ENCODE measurements at regions not wholly inside any gene's neighbourhood (a gene's known extent, or its start where the extent isn't known, plus 50 kb on each side); places are given as distances from the start of the nearest gene placed in this dataset.

DNA sequence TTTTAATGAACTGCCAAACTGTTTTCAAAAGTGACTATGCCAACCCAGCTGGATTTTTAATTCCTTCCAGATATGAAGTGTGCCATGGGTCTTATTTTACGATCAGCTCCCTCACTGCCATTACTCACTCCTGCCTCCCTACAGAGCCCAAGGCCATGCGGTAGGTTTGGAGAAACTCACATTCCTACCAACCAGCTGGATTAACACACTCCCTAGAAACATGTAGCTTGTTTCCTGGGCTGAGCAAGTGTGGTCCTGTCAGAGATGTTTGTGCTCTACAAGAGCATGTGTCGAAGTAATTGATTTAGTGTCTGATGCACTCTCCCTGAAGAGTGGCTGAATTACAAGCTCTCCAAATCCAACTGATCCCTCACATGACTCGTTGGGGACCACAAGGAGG is 82.5 kb downstream of the SPP2 start:
- no CpG with 5 or more reads among the region's 4 CpGs for WGBS (ENCODE audit: insufficient coverage)
- Histone ChIP-seq H3K36me3 (ENCODE audit: control insufficient read depth in 2 of 2, extremely low read depth in 1 of 2, insufficient read depth in 1 of 2, low read length in 1 of 2) (no peaks in the 10 kb centered on the region), H3K27ac (ENCODE audit: low read length) (no peak overlapping the region), H3K4me1 (ENCODE audit: control insufficient read depth in 1 of 2, extremely low read depth in 1 of 2, insufficient read depth in 2 of 2, low read length in 2 of 2) (peaks cover 7 to 34% of the 10 kb centered on the region in 2 experiments), H3K9me3 (no peaks in the 10 kb centered on the region), H3K4me3 (ENCODE audit: control insufficient read depth in 1 of 2, extremely low read depth in 1 of 2, low read length in 1 of 2) (no peak overlapping the region), H3K27me3 (replicated peaks in 1 of 2; ENCODE audit: control insufficient read depth in 2 of 2, extremely low read depth in 1 of 2, insufficient read depth in 2 of 2, low read length in 1 of 2) (no peaks in the 10 kb centered on the region)
- H3K27me3 Mint-ChIP-seq, result no peaks in the 10 kb centered on the region
- no peaks in the 10 kb centered on the region for H3K9me3 Mint-ChIP-seq
- ChIA-PET POLR2A (no interaction called here), CTCF (interaction anchor here (0.6 to 1.7 kb wide), 2 partner anchors 108 to 369 kb away, joined by 5 read pairs; no protein-coding TSS in a partner anchor)
- DNase-seq (no peak), ATAC-seq (replicated peaks in 1 of 4) (no peak)
- H3K27ac Mint-ChIP-seq, result no peak overlapping the region
- H3K36me3 Mint-ChIP-seq, result no peaks in the 10 kb centered on the region
- H3K4me1 Mint-ChIP-seq, result peaks cover 31 to 48% (median 35%) of the 10 kb centered on the region in 3 donors
- no peak overlapping the region for H3K4me3 Mint-ChIP-seq

DNA sequence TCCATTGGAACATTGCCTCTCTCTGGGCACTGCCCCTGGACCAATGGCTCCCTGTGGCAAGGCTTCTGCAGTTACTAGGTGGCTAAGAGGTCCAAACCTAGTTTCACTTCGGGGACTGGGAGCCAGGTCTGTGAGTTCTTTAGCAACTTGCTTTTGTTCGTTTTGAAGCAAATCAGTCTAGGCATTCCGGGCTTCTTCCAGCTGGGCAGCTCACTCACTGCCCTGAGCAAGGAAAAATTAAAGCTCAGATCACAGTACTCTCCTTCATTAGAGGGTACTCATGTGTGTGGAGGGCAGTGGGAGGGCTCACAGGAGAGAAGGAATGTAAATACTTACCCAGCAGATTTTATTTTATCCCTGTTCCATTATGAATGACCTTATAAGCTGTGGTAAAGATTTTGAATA is 80.3 kb downstream of the SPP2 start:
- Histone ChIP-seq H3K9me3 (no peaks in the 10 kb centered on the region), H3K4me3 (ENCODE audit: control insufficient read depth in 1 of 2, extremely low read depth in 1 of 2, low read length in 1 of 2) (no peak overlapping the region), H3K4me1 (ENCODE audit: control insufficient read depth in 1 of 2, extremely low read depth in 1 of 2, insufficient read depth in 2 of 2, low read length in 2 of 2) (peaks cover 0 to 12% of the 10 kb centered on the region in 2 experiments), H3K27me3 (replicated peaks in 1 of 2; ENCODE audit: control insufficient read depth in 2 of 2, extremely low read depth in 1 of 2, insufficient read depth in 2 of 2, low read length in 1 of 2) (no peaks in the 10 kb centered on the region), H3K27ac (ENCODE audit: low read length) (no peak overlapping the region), H3K36me3 (ENCODE audit: control insufficient read depth in 2 of 2, extremely low read depth in 1 of 2, insufficient read depth in 1 of 2, low read length in 1 of 2) (no peaks in the 10 kb centered on the region)
- no CpG with 5 or more reads among the region's 3 CpGs for WGBS (ENCODE audit: insufficient coverage)
- no peak for ATAC-seq (replicated peaks in 1 of 4)
- Mint-ChIP-seq H3K27me3 (no peaks in the 10 kb centered on the region), H3K9me3 (no peaks in the 10 kb centered on the region), H3K4me3 (no peak overlapping the region), H3K36me3 (no peaks in the 10 kb centered on the region), H3K4me1 (peaks cover 8 to 26% (median 13%) of the 10 kb centered on the region in 3 donors), H3K27ac (no peak overlapping the region)
- CTCF ChIA-PET, result interaction anchor here in 1 of 2 donors (0.7 to 0.9 kb wide), 2 partner anchors 12 to 370 kb away, joined by 3 to 4 read pairs; no protein-coding TSS in a partner anchor
- POLR2A ChIA-PET, result no interaction called here
- DNase-seq, result no peak

DNA sequence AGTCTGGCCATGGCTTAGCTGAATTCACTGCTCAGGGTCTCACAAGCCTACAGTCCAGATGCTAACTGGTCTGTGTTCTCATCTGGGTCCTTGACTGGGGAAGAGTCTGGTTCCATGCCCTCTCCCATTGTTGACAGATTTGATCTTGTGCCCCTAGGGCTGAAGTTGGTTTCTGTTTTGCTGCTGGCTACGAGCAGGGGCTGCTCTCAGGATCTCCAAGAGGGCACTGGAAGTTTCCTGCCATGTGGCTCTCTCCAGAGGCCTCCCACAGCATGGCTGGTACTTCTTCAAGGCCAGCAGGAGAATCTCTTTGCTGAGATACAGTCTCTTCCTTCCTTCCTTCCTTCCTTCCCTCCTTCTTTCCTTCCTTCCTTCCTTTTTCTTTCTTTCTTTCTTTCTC is 78.1 kb downstream of the SPP2 start:
- no peak for ATAC-seq (replicated peaks in 1 of 4)
- no peak overlapping the region for H3K4me3 Mint-ChIP-seq

More for the DNA sequence above, 78.1 kb downstream of the SPP2 start:
- H3K27ac ChIP-seq (ENCODE audit: low read length), result no peak overlapping the region
- 75% methylated on average over 1 of the region's 1 CpG for whole genome bisulfite sequencing (ENCODE audit: insufficient coverage)
- H3K36me3 ChIP-seq (ENCODE audit: control insufficient read depth in 2 of 2, extremely low read depth in 1 of 2, insufficient read depth in 1 of 2, low read length in 1 of 2), result no peaks in the 10 kb centered on the region
- DNase-seq, result no peak
- ChIA-PET POLR2A (no interaction called here), CTCF (no interaction called here)
- Mint-ChIP-seq H3K27ac (no peak overlapping the region), H3K27me3 (no peaks in the 10 kb centered on the region), H3K9me3 (no peaks in the 10 kb centered on the region), H3K4me1 (peaks cover 4 to 20% (median 6%) of the 10 kb centered on the region in 3 donors), H3K36me3 (no peaks in the 10 kb centered on the region)
- no peaks in the 10 kb centered on the region for H3K27me3 ChIP-seq (replicated peaks in 1 of 2; ENCODE audit: control insufficient read depth in 2 of 2, extremely low read depth in 1 of 2, insufficient read depth in 2 of 2, low read length in 1 of 2)
- peaks cover 0 to 4% of the 10 kb centered on the region in 2 experiments for H3K4me1 ChIP-seq (ENCODE audit: control insufficient read depth in 1 of 2, extremely low read depth in 1 of 2, insufficient read depth in 2 of 2, low read length in 2 of 2)
- H3K9me3 ChIP-seq, result no peaks in the 10 kb centered on the region
- no peak overlapping the region for H3K4me3 ChIP-seq (ENCODE audit: control insufficient read depth in 1 of 2, extremely low read depth in 1 of 2, low read length in 1 of 2)
